ENCODE measurements at regions not wholly inside any gene's neighbourhood (a gene's known extent, or its start where the extent isn't known, plus 50 kb on each side); places are given as distances from the start of the nearest gene placed in this dataset.
"Not testable (repeated sequence)": the region's sequence is repeated elsewhere in the genome, so short reads cannot be mapped to it uniquely, and the experiment has no call there.

DNA sequence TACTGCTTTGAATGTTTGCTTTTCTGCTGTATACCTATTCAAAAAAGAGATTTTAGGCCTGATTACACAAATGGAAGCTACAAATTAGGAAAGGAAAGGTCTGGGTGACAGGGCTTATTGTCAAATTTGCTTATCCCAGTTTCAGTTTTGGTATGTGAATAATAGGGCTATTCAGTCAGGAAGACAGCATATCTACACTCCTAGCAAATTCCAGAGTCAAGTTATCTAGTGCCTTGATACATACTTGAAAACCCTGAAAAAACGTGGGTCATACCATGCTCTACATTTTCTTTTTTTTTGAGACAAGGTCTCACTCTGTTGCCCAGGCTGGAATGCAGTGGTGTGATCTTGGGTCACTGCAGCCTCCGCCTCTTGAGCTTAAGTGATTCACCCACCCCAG lies 59.2 kb upstream of the CCDC180 start:
- H3K9me3 Mint-ChIP-seq; H3K4me3 Mint-ChIP-seq; H3K36me3 Mint-ChIP-seq; H3K27me3 ChIP-seq (replicated peaks in 1 of 2; ENCODE audit: control insufficient read depth in 2 of 2, extremely low read depth in 1 of 2, insufficient read depth in 2 of 2, low read length in 1 of 2); H3K4me1 ChIP-seq (ENCODE audit: control insufficient read depth in 1 of 2, extremely low read depth in 1 of 2, insufficient read depth in 2 of 2, low read length in 2 of 2); CTCF ChIA-PET; H3K9me3 ChIP-seq; H3K27me3 Mint-ChIP-seq; H3K4me1 Mint-ChIP-seq; H3K36me3 ChIP-seq (ENCODE audit: control insufficient read depth in 2 of 2, extremely low read depth in 1 of 2, insufficient read depth in 1 of 2, low read length in 1 of 2); H3K27ac Mint-ChIP-seq; POLR2A ChIA-PET; DNase-seq; H3K27ac ChIP-seq (ENCODE audit: low read length); H3K4me3 ChIP-seq (ENCODE audit: control insufficient read depth in 1 of 2, extremely low read depth in 1 of 2, low read length in 1 of 2); ATAC-seq (replicated peaks in 1 of 4): not testable (repeated sequence)
- 45% methylated on average over 1 of the region's 2 CpGs for WGBS (ENCODE audit: insufficient coverage)

DNA sequence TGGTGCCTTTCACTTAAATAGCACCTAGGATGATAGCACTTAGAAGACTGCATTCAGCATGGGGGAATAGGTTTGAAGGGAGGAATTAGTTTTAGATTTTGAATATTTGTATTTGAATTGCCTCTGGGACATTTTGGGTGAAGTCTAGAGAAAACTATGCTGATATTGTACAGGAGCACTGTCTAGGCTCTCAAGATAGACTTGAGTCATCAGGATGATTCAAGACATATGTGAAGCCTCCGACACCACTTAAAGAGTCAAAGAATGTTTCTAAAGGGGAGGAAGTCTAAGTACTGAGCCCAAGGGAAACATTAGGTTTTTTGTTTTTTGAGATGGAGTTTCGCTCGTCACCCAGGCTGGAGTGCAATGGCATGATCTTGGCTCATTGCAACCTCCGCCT lies 63.9 kb upstream of the CCDC180 start:
- Mint-ChIP-seq H3K4me3 (no peak overlapping the region), H3K4me1 (peaks cover 15 to 23% (median 19%) of the 10 kb centered on the region in 3 donors), H3K27ac (no peak overlapping the region), H3K9me3 (no peaks in the 10 kb centered on the region), H3K27me3 (no peaks in the 10 kb centered on the region), H3K36me3 (peaks cover 7% of the 10 kb centered on the region)
- no peaks in the 10 kb centered on the region for H3K27me3 ChIP-seq (replicated peaks in 1 of 2; ENCODE audit: control insufficient read depth in 2 of 2, extremely low read depth in 1 of 2, insufficient read depth in 2 of 2, low read length in 1 of 2)
- no peaks in the 10 kb centered on the region for H3K9me3 ChIP-seq
- DNase-seq (no peak), ATAC-seq (replicated peaks in 1 of 4) (no peak)
- CTCF ChIA-PET, result no interaction called here
- POLR2A ChIA-PET, result no interaction called here
- H3K4me1 ChIP-seq (ENCODE audit: control insufficient read depth in 1 of 2, extremely low read depth in 1 of 2, insufficient read depth in 2 of 2, low read length in 2 of 2), result no peaks in the 10 kb centered on the region
- no peak overlapping the region for H3K4me3 ChIP-seq (ENCODE audit: control insufficient read depth in 1 of 2, extremely low read depth in 1 of 2, low read length in 1 of 2)
- H3K27ac ChIP-seq (ENCODE audit: low read length), result no peak overlapping the region
- WGBS (ENCODE audit: insufficient coverage), result 100% methylated on average over 1 of the region's 4 CpGs
- peaks cover 0 to 2% of the 10 kb centered on the region in 2 donors for H3K36me3 ChIP-seq (ENCODE audit: control insufficient read depth in 2 of 2, extremely low read depth in 1 of 2, insufficient read depth in 1 of 2, low read length in 1 of 2)

DNA sequence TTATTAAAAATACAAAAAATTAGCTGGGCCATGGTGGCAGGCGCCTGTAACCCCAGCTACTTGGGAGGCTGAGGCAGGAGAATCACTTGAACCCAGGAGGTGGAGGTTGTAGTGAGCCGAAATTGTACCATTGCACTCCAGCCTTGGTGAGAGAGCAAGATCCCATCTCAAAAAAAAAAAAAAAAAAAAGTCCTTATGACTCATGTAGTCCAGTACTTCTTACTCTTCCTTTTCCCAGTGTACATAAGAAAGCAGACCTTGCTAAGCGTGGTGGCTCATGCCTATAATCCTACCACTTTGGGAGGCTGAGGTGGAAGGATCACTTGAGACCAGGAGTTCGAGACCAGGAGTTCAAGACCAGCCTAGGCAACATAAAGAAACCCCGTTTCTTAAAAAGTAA lies 66.0 kb upstream of the CCDC180 start:
- DNase-seq; ATAC-seq (replicated peaks in 1 of 4); H3K9me3 ChIP-seq; POLR2A ChIA-PET; H3K27me3 ChIP-seq (replicated peaks in 1 of 2; ENCODE audit: control insufficient read depth in 2 of 2, extremely low read depth in 1 of 2, insufficient read depth in 2 of 2, low read length in 1 of 2); H3K27ac ChIP-seq (ENCODE audit: low read length); H3K4me3 ChIP-seq (ENCODE audit: control insufficient read depth in 1 of 2, extremely low read depth in 1 of 2, low read length in 1 of 2); CTCF ChIA-PET; H3K27ac Mint-ChIP-seq; H3K4me1 ChIP-seq (ENCODE audit: control insufficient read depth in 1 of 2, extremely low read depth in 1 of 2, insufficient read depth in 2 of 2, low read length in 2 of 2); H3K27me3 Mint-ChIP-seq; H3K36me3 Mint-ChIP-seq; H3K4me3 Mint-ChIP-seq; H3K9me3 Mint-ChIP-seq; H3K36me3 ChIP-seq (ENCODE audit: control insufficient read depth in 2 of 2, extremely low read depth in 1 of 2, insufficient read depth in 1 of 2, low read length in 1 of 2): not testable (repeated sequence)
- 80% methylated on average over 1 of the region's 5 CpGs for WGBS (ENCODE audit: insufficient coverage)
- peaks cover 21 to 34% (median 29%) of the 10 kb centered on the region in 3 donors for H3K4me1 Mint-ChIP-seq

DNA sequence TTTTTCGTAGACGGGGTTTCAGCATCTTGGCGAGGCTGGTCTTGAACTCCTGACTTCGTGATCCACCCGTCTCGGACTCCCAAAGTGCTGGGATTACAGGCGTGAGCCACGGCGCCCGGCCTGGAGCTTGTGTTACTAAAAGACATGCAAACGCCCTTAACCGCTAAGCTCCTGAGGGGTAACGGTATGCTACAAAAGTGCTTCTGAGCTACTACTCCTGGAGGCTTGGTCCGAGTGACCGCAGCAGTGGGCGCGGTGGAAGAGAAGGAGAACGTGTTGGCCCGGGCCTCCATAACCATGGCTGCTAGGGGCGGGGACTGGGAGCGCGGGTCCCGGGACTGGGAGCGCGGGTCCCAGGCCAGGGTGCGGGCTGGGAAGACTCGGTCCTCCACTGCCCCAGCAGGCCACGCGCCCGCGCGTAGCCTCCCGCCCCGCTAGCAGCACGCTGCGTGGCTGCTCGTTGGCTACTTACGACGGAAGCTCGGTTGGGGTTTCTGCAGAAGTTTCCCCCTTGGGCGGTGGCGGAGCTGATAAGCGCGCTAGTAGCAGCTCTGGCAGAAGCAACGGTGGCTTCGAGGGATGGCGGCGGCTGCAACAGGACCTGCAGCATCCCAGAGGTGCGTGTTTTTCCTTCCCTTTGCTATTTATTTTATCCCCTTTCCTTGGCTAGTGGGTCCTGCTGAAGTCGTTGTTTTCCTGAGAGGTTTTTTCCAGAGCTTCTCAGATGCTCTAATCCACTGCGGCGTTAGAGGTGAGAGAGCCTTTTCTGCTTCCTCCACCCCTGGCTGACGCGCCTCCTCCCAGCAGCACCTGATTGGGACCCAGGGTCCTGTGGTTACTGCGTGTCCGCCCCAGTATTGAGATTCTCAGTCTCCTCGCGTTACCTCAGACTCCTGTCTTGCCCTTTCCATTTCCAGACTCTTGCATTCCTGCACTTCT lies 69.2 kb upstream of the CCDC180 start:
- Mint-ChIP-seq H3K4me3 (peak overlapping the region; percentile 85 to 95 (median 91)), H3K36me3 (peaks cover 4% of the 10 kb centered on the region), H3K9me3 (peaks cover 0 to 2% (median 0%) of the 10 kb centered on the region in 3 donors), H3K27me3 (no peaks in the 10 kb centered on the region), H3K4me1 (peaks cover 21 to 32% (median 27%) of the 10 kb centered on the region in 3 donors), H3K27ac (peak overlapping the region; percentile 92 to 96)
- 4% methylated on average over 52 of the region's 58 CpGs for WGBS (ENCODE audit: insufficient coverage)
- peaks cover 0 to 9% of the 10 kb centered on the region in 2 experiments for H3K4me1 ChIP-seq (ENCODE audit: control insufficient read depth in 1 of 2, extremely low read depth in 1 of 2, insufficient read depth in 2 of 2, low read length in 2 of 2)
- CTCF ChIA-PET, result interaction anchor here in 1 of 2 donors (1.5 to 1.7 kb wide), 2 partner anchors 17 to 381 kb away, joined by 6 read pairs; no protein-coding TSS in a partner anchor
- peak overlapping the region; percentile 69 for H3K27ac ChIP-seq (ENCODE audit: low read length)
- no peaks in the 10 kb centered on the region for H3K9me3 ChIP-seq
- H3K27me3 ChIP-seq (replicated peaks in 1 of 2; ENCODE audit: control insufficient read depth in 2 of 2, extremely low read depth in 1 of 2, insufficient read depth in 2 of 2, low read length in 1 of 2), result no peaks in the 10 kb centered on the region
- peak; percentile 94 to 96 (median 96) for ATAC-seq (replicated peaks in 1 of 4)
- H3K4me3 ChIP-seq (ENCODE audit: control insufficient read depth in 1 of 2, extremely low read depth in 1 of 2, low read length in 1 of 2), result peak overlapping the region; percentile 66 to 74
- peak; percentile 57 to 84 (median 73) for DNase-seq
- POLR2A ChIA-PET, result interaction anchor here in 1 of 2 donors (0.5 to 0.6 kb wide), 2 partner anchors 17 to 1986 kb away, joined by 3 to 14 read pairs; no protein-coding TSS in a partner anchor
- no peaks in the 10 kb centered on the region for H3K36me3 ChIP-seq (ENCODE audit: control insufficient read depth in 2 of 2, extremely low read depth in 1 of 2, insufficient read depth in 1 of 2, low read length in 1 of 2)

DNA sequence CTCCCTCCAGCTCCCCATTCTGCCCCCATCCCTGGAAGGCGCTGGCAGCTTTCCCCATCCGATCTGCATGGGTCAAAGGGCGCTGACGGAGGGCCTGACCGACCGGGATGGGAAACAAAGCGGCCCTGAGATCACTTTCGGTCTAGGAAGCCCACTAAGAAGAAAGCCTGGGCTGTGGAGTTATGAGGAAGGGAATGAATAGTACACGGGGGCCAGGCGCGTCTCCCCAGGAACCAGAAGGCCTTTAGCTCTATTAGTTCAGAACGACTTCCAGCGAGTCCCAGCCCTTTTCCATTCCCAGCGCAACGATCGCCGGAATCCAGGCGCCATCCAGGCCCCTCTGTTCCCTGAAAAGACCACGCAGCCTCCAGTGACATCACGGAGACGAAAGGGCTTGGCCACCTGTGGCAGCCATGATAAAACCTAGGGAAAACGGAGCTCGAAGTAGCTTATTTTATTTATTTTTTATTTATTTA lies 70.1 kb upstream of the CCDC180 start:
- DNase-seq (no peak), ATAC-seq (replicated peaks in 1 of 4) (no peak)
- Mint-ChIP-seq H3K4me3 (peak overlapping the region; percentile 85 to 95 (median 91)), H3K27ac (peak overlapping the region; percentile 52 to 96), H3K27me3 (peaks cover 0 to 6% of the 10 kb centered on the region in 2 donors), H3K36me3 (peaks cover 13% of the 10 kb centered on the region), H3K9me3 (peaks cover 0 to 4% (median 0%) of the 10 kb centered on the region in 3 donors), H3K4me1 (peaks cover 21 to 27% (median 27%) of the 10 kb centered on the region in 3 donors)
- Histone ChIP-seq H3K36me3 (ENCODE audit: control insufficient read depth in 2 of 2, extremely low read depth in 1 of 2, insufficient read depth in 1 of 2, low read length in 1 of 2) (no peaks in the 10 kb centered on the region), H3K27ac (ENCODE audit: low read length) (no peak overlapping the region), H3K27me3 (replicated peaks in 1 of 2; ENCODE audit: control insufficient read depth in 2 of 2, extremely low read depth in 1 of 2, insufficient read depth in 2 of 2, low read length in 1 of 2) (no peaks in the 10 kb centered on the region), H3K9me3 (no peaks in the 10 kb centered on the region), H3K4me1 (ENCODE audit: control insufficient read depth in 1 of 2, extremely low read depth in 1 of 2, insufficient read depth in 2 of 2, low read length in 2 of 2) (peaks cover 0 to 9% of the 10 kb centered on the region in 2 experiments), H3K4me3 (ENCODE audit: control insufficient read depth in 1 of 2, extremely low read depth in 1 of 2, low read length in 1 of 2) (peak overlapping the region in 1 of 2 donors; percentile 74)
- CTCF ChIA-PET, result interaction anchor here in 1 of 2 donors (1.5 to 1.7 kb wide), 2 partner anchors 16 to 380 kb away, joined by 6 read pairs; no protein-coding TSS in a partner anchor
- POLR2A ChIA-PET, result interaction anchor here in 1 of 2 donors (0.5 kb wide), 2 partner anchors 460 to 1986 kb away, joined by 3 read pairs; partner anchors contain the start of gene XPA
- WGBS (ENCODE audit: insufficient coverage), result 80% methylated on average over 1 of the region's 23 CpGs

DNA sequence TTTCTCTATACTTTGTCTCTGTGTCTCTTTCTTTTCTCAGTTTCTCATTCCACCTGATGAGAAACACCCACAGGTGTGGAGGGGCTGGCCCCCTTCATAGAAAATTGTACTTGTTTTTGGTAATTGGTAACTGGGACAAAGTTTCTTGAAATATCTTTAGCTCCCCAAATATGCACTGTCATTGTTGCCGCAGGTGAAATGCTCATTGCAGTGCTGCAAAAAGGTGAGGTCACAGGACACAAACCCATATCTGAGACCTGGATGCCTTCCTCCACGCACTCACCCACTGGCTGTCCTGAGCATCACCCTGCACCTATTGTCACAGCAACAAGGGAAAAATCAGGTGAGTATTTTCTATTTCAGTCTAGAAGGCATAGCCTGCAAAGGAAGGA lies 74.5 kb upstream of the CCDC180 start:
- H3K4me3 ChIP-seq (ENCODE audit: control insufficient read depth in 1 of 2, extremely low read depth in 1 of 2, low read length in 1 of 2); H3K27me3 Mint-ChIP-seq; H3K36me3 ChIP-seq (ENCODE audit: control insufficient read depth in 2 of 2, extremely low read depth in 1 of 2, insufficient read depth in 1 of 2, low read length in 1 of 2); H3K27me3 ChIP-seq (replicated peaks in 1 of 2; ENCODE audit: control insufficient read depth in 2 of 2, extremely low read depth in 1 of 2, insufficient read depth in 2 of 2, low read length in 1 of 2); H3K9me3 ChIP-seq; H3K4me3 Mint-ChIP-seq; POLR2A ChIA-PET; H3K4me1 Mint-ChIP-seq; H3K9me3 Mint-ChIP-seq; DNase-seq; H3K27ac Mint-ChIP-seq; H3K4me1 ChIP-seq (ENCODE audit: control insufficient read depth in 1 of 2, extremely low read depth in 1 of 2, insufficient read depth in 2 of 2, low read length in 2 of 2); H3K27ac ChIP-seq (ENCODE audit: low read length); ATAC-seq (replicated peaks in 1 of 4); CTCF ChIA-PET: not testable (repeated sequence)
- WGBS (ENCODE audit: insufficient coverage), result 89% methylated on average over 2 of the region's 2 CpGs
- H3K36me3 Mint-ChIP-seq, result peaks cover 14% of the 10 kb centered on the region

All from T-cell (primary cell).